ENCODE measurements at regions not wholly inside any gene's neighbourhood (a gene's known extent, or its start where the extent isn't known, plus 50 kb on each side); places are given as distances from the start of the nearest gene placed in this dataset.

GRCh38 chr17:14745541-14745940 lies 444.7 kb downstream of the HS3ST3B1 start:
- 41% methylated on average over 1 of the region's 1 CpG for WGBS (ENCODE audit: low lambda C conversion rate)
- no peak overlapping the region for H3K4me3 ChIP-seq (replicated peaks in 1 of 3; ENCODE audit: insufficient read depth in 1 of 3, low read depth in 2 of 3, low read length in 3 of 3)
- no peak overlapping the region for H3K9ac ChIP-seq (ENCODE audit: insufficient read depth, low read depth, low read length)
- no peak overlapping the region for H3K27ac ChIP-seq (ENCODE audit: extremely low read length, insufficient read depth, low read length)
- TF ChIP-seq ZEB1 (IDR thresholded peaks at IDR 0.05; ENCODE audit: insufficient replicate concordance, low read depth), result no peak
- TF ChIP-seq HNF1B (CRISPR knock-in tag; IDR thresholded peaks at IDR 0.05), result no peak
- TF ChIP-seq RBM22 (optimal IDR thresholded peaks at IDR 0.05; ENCODE audit: low read length), result no peak
- no peak for TF ChIP-seq RERE (CRISPR knock-in tag; IDR thresholded peaks at IDR 0.05; ENCODE audit: low read depth)
- TF ChIP-seq FOXM1 (CRISPR knock-in tag; IDR thresholded peaks at IDR 0.05), result no peak
- no peak for TF ChIP-seq NR1H2 (CRISPR knock-in tag; IDR thresholded peaks at IDR 0.05; ENCODE audit: borderline replicate concordance, low read depth)
- no peak for TF ChIP-seq NFE2L2 (IDR thresholded peaks at IDR 0.05; ENCODE audit: low read length)
- no peak for TF ChIP-seq ZNF354B (CRISPR knock-in tag; IDR thresholded peaks at IDR 0.05)
- TF ChIP-seq MIER3 (CRISPR knock-in tag; IDR thresholded peaks at IDR 0.05; ENCODE audit: borderline replicate concordance), result no peak
- TF ChIP-seq PITX1 (CRISPR knock-in tag; IDR thresholded peaks at IDR 0.05), result no peak
- no peak for TF ChIP-seq FOXJ3 (CRISPR knock-in tag; IDR thresholded peaks at IDR 0.05; ENCODE audit: borderline replicate concordance)
- ChIA-PET POLR2A (no interaction called here), CTCF (ENCODE audit: low intra/inter-chr PET ratio, low total read pairs) (no interaction called here)
- H3K27me3 ChIP-seq (ENCODE audit: control insufficient read depth in 1 of 2, insufficient read depth in 2 of 2, low read length in 2 of 2), result peaks cover 1 to 8% of the 10 kb centered on the region in 2 experiments; a peak in 2 of 5 replicates
- no peaks in the 10 kb centered on the region for H3K9me3 ChIP-seq (ENCODE audit: low read length)
- 0 out of 2 replicates have a peak, but pooled peaks cover 6% of the 10 kb centered on the region for H3K4me1 ChIP-seq (ENCODE audit: insufficient read depth, low read length)
- intact Hi-C loops (cut with micrococcal nuclease; ENCODE audit: unreplicated experiment) (no loop called here), in situ Hi-C loops (cut with HindIII; ENCODE audit: extremely low pct_ligation_motif_present, low pct_unique_long_range_greater_than_20kb) (no loop called here)
- no peaks in the 10 kb centered on the region for H4K20me1 ChIP-seq (ENCODE audit: insufficient read depth, low read length)
- BruUV-seq (replicated peaks), result no TSS peak
- no peak for ATAC-seq
- no peaks in the 10 kb centered on the region for H3K36me3 ChIP-seq (replicated peaks in 1 of 2; ENCODE audit: control insufficient read depth in 1 of 2, insufficient read depth in 2 of 2, low read length in 2 of 2)
- no peak for DNase-seq (ENCODE audit: low spot score)
- no peak overlapping the region for H2AFZ ChIP-seq (ENCODE audit: low read length)
- no peak overlapping the region for H3K4me2 ChIP-seq (ENCODE audit: low read depth, low read length)
- no peak for FAIRE-seq
- no peaks in the 10 kb centered on the region for H3K79me2 ChIP-seq (ENCODE audit: insufficient read depth, low read length)

All from HepG2 (cell line).